HepG2 (cell line): ENCODE measurements at regions not wholly inside any gene's neighbourhood (a gene's known extent, or its start where the extent isn't known, plus 50 kb on each side); places are given as distances from the start of the nearest gene placed in this dataset.

ENCODE experiments used
- ATAC-seq: fragments of 200-7000 bp; cut with Tn5 transposase; 3 replicates; pipeline ENCODE4 v1.9.1; 2020; ENCODE audit warnings: mild to moderate bottlenecking, moderate library complexity
- BruUV-seq: library from RNA; stranded (reverse); fragments of 400-500 nt; replicated peaks from 2 replicates; lab custom pipeline; 2021; lab: Mats Ljungman, UMichigan
- CTCF ChIA-PET: fragments of 300-600 bp; formaldehyde crosslinking; extraction: SDS; loops from one replicate; lab custom pipeline; 2021; ENCODE audit warnings: low total read pairs, inconsistent platforms, low intra/inter-chr PET ratio; lab: Yijun Ruan, JAX
- POLR2A ChIA-PET: fragments of 350-600 bp; sonication (Branson Sonifier 250); formaldehyde crosslinking; loops from one replicate; lab custom pipeline; 2020; ENCODE audit warnings: antibody characterized with exemption, inconsistent platforms; lab: Yijun Ruan, JAX
- DNase-seq: peaks from one replicate; pipeline ENCODE4 v3.0.0-alpha.2; 2015; ENCODE audit warnings: low spot score
- FAIRE-seq: peaks from 3 replicates; lab custom pipeline; 2011; peaks lifted over from hg19 to GRCh38; lab: Jason Lieb, UNC
- H2AFZ ChIP-seq: one replicate; pipeline ENCODE4 v1.6.1; 2011; ENCODE audit warnings: low read length, inconsistent platforms
- H3K27ac ChIP-seq: fragments of 300-600 bp; 3 replicates; pipeline ENCODE4 v1.8.0; 2011; ENCODE audit warnings: mixed run types, mild to moderate bottlenecking, mixed read lengths, low read length, inconsistent platforms; ENCODE audit not compliant: insufficient read depth; ENCODE audit errors: extremely low read length
- H3K27me3 ChIP-seq, 2 experiments: fragments of 200-600 bp in 1 of 2; 2 replicates in 1 of 2; 3 replicates in 1 of 2; pipeline versions ENCODE4 v1.6.0 to v1.8.0; 2011; ENCODE audit warnings: low read length in 2 of 2, mild to moderate bottlenecking in 2 of 2, moderate library complexity in 2 of 2, inconsistent platforms in 1 of 2; ENCODE audit not compliant: insufficient read depth in 2 of 2, control insufficient read depth in 1 of 2
- H3K36me3 ChIP-seq, 2 experiments: fragments of 200-600 bp in 1 of 2; replicated peaks in 1 of 2; 2 replicates in 1 of 2; 3 replicates in 1 of 2; pipeline versions ENCODE4 v1.5.1 to v1.8.0; 2011; ENCODE audit warnings: low read length in 2 of 2, inconsistent platforms in 1 of 2; ENCODE audit not compliant: insufficient read depth in 2 of 2, control insufficient read depth in 1 of 2
- H3K4me1 ChIP-seq: 2 replicates; pipeline ENCODE4 v1.5.1; 2012; ENCODE audit warnings: low read length, inconsistent platforms; ENCODE audit not compliant: insufficient read depth
- H3K4me2 ChIP-seq: 2 replicates; pipeline ENCODE4 v1.6.0; 2011; ENCODE audit warnings: low read depth, low read length, inconsistent platforms
- H3K4me3 ChIP-seq, 3 experiments: fragments of 200-600 bp in 1 of 3; sonication (generic), shearing (Covaris generic) in 1 of 3; replicated peaks in 1 of 3; 2 replicates each; pipeline ENCODE4 v1.5.1; 2011 to 2016; ENCODE audit warnings: low read length in 3 of 3, inconsistent platforms in 2 of 3, low read depth in 2 of 3, mild to moderate bottlenecking in 2 of 3, control low read depth in 1 of 3, mixed read lengths in 1 of 3; ENCODE audit not compliant: insufficient read depth in 1 of 3
- H3K79me2 ChIP-seq: one replicate; pipeline ENCODE4 v1.6.1; 2011; ENCODE audit warnings: low read length, inconsistent platforms; ENCODE audit not compliant: insufficient read depth
- H3K9ac ChIP-seq: 2 replicates; pipeline ENCODE4 v1.6.0; 2011; ENCODE audit warnings: mild to moderate bottlenecking, low read depth, low read length, inconsistent platforms; ENCODE audit not compliant: insufficient read depth
- H3K9me3 ChIP-seq: 2 replicates; pipeline ENCODE4 v1.5.1; 2012; ENCODE audit warnings: mild to moderate bottlenecking, low read length
- H4K20me1 ChIP-seq: 2 replicates; pipeline ENCODE4 v1.6.0; 2011; ENCODE audit warnings: inconsistent platforms, mild to moderate bottlenecking, low read length, moderate library complexity; ENCODE audit not compliant: insufficient read depth
- DNMT1 ChIP-seq: sonication (generic); formaldehyde crosslinking; IDR thresholded peaks from 2 replicates; pipeline ENCODE4 v1.5.1; 2020; ENCODE audit warnings: mild to moderate bottlenecking, missing genetic modification reagents
- HNRNPL ChIP-seq: fragments of 200-400 bp; formaldehyde crosslinking; IDR thresholded peaks from 2 replicates; pipeline ENCODE4 v1.6.1; 2017; ENCODE audit warnings: mild to moderate bottlenecking, low read depth, low read length
- HOXA3 ChIP-seq: sonication (generic); formaldehyde crosslinking; IDR thresholded peaks from 2 replicates; pipeline ENCODE4 v1.5.0; 2020; ENCODE audit warnings: missing genetic modification reagents
- POLR2AphosphoS2 ChIP-seq: IDR thresholded peaks from 2 replicates; pipeline ENCODE4 v1.6.1; 2011; ENCODE audit warnings: low read depth, low read length, improper control_type of control experiment
- RAD21 ChIP-seq: fragments of 450-650 bp; formaldehyde crosslinking; IDR thresholded peaks from 2 replicates; pipeline ENCODE4 v1.5.0; 2020; ENCODE audit warnings: mild to moderate bottlenecking
- ZC3H13 ChIP-seq: sonication (generic); formaldehyde crosslinking; IDR thresholded peaks from 2 replicates; pipeline ENCODE4 v1.8.1; 2023; ENCODE audit warnings: mild to moderate bottlenecking, missing genetic modification reagents, moderate library complexity
- ZNF251 ChIP-seq: sonication (generic); formaldehyde crosslinking; IDR thresholded peaks from 2 replicates; pipeline ENCODE4 v1.9.0; 2021; ENCODE audit warnings: mild to moderate bottlenecking, missing genetic modification reagents
- ZNF280B ChIP-seq: sonication (generic); formaldehyde crosslinking; IDR thresholded peaks from 2 replicates; pipeline ENCODE4 v1.5.0; 2020; ENCODE audit warnings: missing genetic modification reagents, mild to moderate bottlenecking, borderline replicate concordance
- ZNF317 ChIP-seq: sonication (generic); formaldehyde crosslinking; IDR thresholded peaks from 2 replicates; pipeline ENCODE4 v1.5.0; 2020; ENCODE audit warnings: mild to moderate bottlenecking, missing genetic modification reagents
- ZNF329 ChIP-seq: sonication (generic); formaldehyde crosslinking; IDR thresholded peaks from 2 replicates; pipeline ENCODE4 v1.9.0; 2021; ENCODE audit warnings: low read depth, mild to moderate bottlenecking, missing genetic modification reagents
- ZSCAN5A ChIP-seq: sonication (generic); formaldehyde crosslinking; IDR thresholded peaks from 2 replicates; pipeline ENCODE4 v1.8.0; 2022; ENCODE audit warnings: mild to moderate bottlenecking, missing genetic modification reagents, borderline replicate concordance
- WGBS: methylation state at CpG from one replicate; pipeline ENCODE4 v1.1.6; 2017; ENCODE audit warnings: low lambda C conversion rate; 5-methylcytosine and 5-hydroxymethylcytosine counted together
- in situ Hi-C: cut with HindIII; loops from 2 replicates; pipeline ENCODE4 v1.10.0; 2017; ENCODE audit warnings: low pct_unique_long_range_greater_than_20kb; ENCODE audit not compliant: extremely low pct_ligation_motif_present
- intact Hi-C: fragments of 100-400 bp; cut with micrococcal nuclease; formaldehyde crosslinking; loops from one replicate; pipeline ENCODE4 v1.10.0; 2022; ENCODE audit not compliant: unreplicated experiment
- TF ChIP-seq, protein P1 (sequence below): sonication (generic); formaldehyde crosslinking; IDR thresholded peaks from 2 replicates; pipeline ENCODE4 v1.8.0; 2022; ENCODE audit warnings: missing genetic modification reagents, low read depth, mild to moderate bottlenecking, borderline replicate concordance
- TF ChIP-seq, protein P2 (sequence below): sonication (generic); formaldehyde crosslinking; IDR thresholded peaks from 2 replicates; pipeline ENCODE4 v1.8.1; 2022; ENCODE audit warnings: low read depth, mild to moderate bottlenecking, missing genetic modification reagents

DNA sequence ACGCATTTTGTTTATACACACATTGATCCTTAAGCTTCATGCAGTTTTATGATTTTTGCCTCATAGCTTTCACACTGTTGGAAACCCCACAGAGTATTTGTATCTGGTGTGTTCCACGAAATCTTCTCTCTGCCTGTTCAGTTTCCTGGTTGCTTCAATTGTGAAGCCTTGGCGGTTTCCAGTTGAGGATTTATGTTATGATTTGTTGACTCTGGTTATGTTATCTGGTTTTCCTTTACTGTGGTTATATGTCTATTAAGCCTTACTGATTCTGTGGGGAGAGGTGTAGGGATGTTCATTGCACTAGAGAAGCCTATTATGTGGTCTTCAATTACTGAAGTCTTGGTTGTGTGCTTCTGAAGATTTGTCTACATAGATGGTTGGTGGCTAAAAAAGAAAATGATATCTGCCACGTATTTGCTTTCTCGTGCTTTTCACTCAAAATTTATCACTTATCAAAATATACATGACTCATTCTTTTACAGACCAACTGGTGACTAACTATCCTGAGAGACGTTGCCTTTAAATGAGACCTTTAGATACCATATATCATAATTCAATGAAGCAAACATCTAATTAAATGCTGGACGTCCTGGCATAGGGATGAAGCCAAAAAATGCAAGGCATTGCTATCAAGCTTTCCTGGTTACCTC, 488.0 kb upstream of the B3GALT2 start:
- no peaks in the 10 kb centered on the region for H4K20me1 ChIP-seq
- in situ Hi-C loops (no loop called here), intact Hi-C loops (no loop called here)
- H3K27ac ChIP-seq, result no peak overlapping the region
- H3K4me1 ChIP-seq, result no peaks in the 10 kb centered on the region
- H3K9me3 ChIP-seq, result no peaks in the 10 kb centered on the region
- BruUV-seq, result no TSS peak
- 1% methylated on average over 7 of the region's 7 CpGs for WGBS
- H3K4me3 ChIP-seq, result no peak overlapping the region
- ChIA-PET CTCF (no interaction called here), POLR2A (no interaction called here)
- TF ChIP-seq ZNF251, result no peak
- TF ChIP-seq ZNF329, result no peak
- TF ChIP-seq, protein P1, sequence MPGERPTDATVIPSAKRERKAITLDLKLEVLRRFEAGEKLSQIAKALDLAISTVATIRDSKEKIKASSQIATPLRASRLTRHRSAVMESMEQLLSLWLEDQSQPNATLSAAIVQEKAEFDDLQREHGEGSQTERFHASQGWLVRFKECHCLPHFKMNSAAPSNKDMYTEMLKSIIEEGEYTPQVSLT (CRISPR knock-in tag), result no peak
- TF ChIP-seq DNMT1 (CRISPR knock-in tag), result no peak
- no peak for TF ChIP-seq ZSCAN5A
- no peak for TF ChIP-seq HOXA3
- TF ChIP-seq ZNF317 (CRISPR knock-in tag), result no peak
- no peak for TF ChIP-seq ZNF280B (CRISPR knock-in tag)
- no peak for TF ChIP-seq RAD21
- no peak for TF ChIP-seq ZC3H13 (CRISPR knock-in tag)
- TF ChIP-seq, protein P2, sequence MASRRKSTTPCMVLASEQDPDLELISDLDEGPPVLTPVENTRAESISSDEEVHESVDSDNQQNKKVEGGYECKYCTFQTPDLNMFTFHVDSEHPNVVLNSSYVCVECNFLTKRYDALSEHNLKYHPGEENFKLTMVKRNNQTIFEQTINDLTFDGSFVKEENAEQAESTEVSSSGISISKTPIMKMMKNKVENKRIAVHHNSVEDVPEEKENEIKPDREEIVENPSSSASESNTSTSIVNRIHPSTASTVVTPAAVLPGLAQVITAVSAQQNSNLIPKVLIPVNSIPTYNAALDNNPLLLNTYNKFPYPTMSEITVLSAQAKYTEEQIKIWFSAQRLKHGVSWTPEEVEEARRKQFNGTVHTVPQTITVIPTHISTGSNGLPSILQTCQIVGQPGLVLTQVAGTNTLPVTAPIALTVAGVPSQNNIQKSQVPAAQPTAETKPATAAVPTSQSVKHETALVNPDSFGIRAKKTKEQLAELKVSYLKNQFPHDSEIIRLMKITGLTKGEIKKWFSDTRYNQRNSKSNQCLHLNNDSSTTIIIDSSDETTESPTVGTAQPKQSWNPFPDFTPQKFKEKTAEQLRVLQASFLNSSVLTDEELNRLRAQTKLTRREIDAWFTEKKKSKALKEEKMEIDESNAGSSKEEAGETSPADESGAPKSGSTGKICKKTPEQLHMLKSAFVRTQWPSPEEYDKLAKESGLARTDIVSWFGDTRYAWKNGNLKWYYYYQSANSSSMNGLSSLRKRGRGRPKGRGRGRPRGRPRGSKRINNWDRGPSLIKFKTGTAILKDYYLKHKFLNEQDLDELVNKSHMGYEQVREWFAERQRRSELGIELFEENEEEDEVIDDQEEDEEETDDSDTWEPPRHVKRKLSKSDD, result no peak
- no peak for TF ChIP-seq HNRNPL
- TF ChIP-seq POLR2AphosphoS2, result no peak
- H2AFZ ChIP-seq, result no peak overlapping the region
- no peaks in the 10 kb centered on the region for H3K27me3 ChIP-seq
- FAIRE-seq, result no peak
- no peak for DNase-seq
- no peak overlapping the region for H3K4me2 ChIP-seq
- H3K79me2 ChIP-seq, result no peaks in the 10 kb centered on the region
- ATAC-seq, result no peak
- H3K9ac ChIP-seq, result no peak overlapping the region
- no peaks in the 10 kb centered on the region for H3K36me3 ChIP-seq
